BE2C (cell line): ENCODE measurements at regions not wholly inside any gene's neighbourhood (a gene's known extent, or its start where the extent isn't known, plus 50 kb on each side); places are given as distances from the start of the nearest gene placed in this dataset.
A peak's percentile ranks its signal among the peaks of the same experiment; 100 is the strongest.
"Not testable (repeated sequence)": the region's sequence is repeated elsewhere in the genome, so short reads cannot be mapped to it uniquely, and the experiment has no call there.

ENCODE experiments used
- DNase-seq: peaks from one replicate; pipeline ENCODE4 v3.0.0-alpha.2; 2020
- H3K27me3 ChIP-seq: fragments of 250-450 bp; sonication (Bioruptor Pico); 2 replicates; pipeline ENCODE4 v1.5.1; 2020; ENCODE audit warnings: mild to moderate bottlenecking
- H3K36me3 ChIP-seq: fragments of 250-450 bp; sonication (Bioruptor Pico); 2 replicates; pipeline ENCODE4 v1.5.1; 2020; ENCODE audit warnings: mild to moderate bottlenecking
- H3K4me1 ChIP-seq: fragments of 250-450 bp; sonication (Bioruptor Pico); 2 replicates; pipeline ENCODE4 v1.5.1; 2020
- H3K4me3 ChIP-seq: 2 replicates; pipeline ENCODE4 v1.5.1; 2011; ENCODE audit warnings: low read depth, low read length
- H3K9me3 ChIP-seq: fragments of 250-450 bp; sonication (Bioruptor Pico); 2 replicates; pipeline ENCODE4 v1.5.1; 2020
- TF ChIP-seq, protein P1 (sequence below): IDR thresholded peaks from 2 replicates; pipeline ENCODE4 v1.5.1; 2012; ENCODE audit warnings: mild to moderate bottlenecking, low read depth, low read length

DNA sequence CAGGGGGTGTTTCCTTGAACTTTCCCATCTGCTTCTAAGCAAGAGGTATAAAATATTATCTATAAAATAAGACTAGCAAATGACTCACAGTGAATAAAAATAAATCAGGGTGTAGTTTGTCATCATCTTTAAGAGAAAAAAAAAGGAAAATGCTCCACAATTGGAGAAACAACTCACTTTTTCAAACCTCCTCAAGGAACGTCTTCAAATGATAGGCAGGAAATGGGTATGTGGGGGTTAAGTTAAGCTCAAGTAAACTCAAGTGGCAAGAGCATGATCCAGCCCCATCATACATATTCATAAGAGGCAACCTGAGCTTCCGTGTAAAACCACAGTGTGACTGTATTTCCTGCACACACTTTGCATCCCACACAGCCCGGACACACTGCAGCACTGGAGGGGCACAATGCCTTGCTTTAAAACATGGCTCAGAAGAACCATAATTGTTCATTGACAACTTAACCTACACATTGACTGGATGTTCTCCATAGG, 58.5 kb upstream of the CEP85L start:
- Histone ChIP-seq H3K36me3 (no peaks in the 10 kb centered on the region), H3K4me3 (peak overlapping the region; percentile 50; the same call in 1 of the 2 replicates), H3K9me3 (no peaks in the 10 kb centered on the region), H3K4me1 (peaks cover 28% of the 10 kb centered on the region), H3K27me3 (no peaks in the 10 kb centered on the region)
- TF ChIP-seq, protein P1, sequence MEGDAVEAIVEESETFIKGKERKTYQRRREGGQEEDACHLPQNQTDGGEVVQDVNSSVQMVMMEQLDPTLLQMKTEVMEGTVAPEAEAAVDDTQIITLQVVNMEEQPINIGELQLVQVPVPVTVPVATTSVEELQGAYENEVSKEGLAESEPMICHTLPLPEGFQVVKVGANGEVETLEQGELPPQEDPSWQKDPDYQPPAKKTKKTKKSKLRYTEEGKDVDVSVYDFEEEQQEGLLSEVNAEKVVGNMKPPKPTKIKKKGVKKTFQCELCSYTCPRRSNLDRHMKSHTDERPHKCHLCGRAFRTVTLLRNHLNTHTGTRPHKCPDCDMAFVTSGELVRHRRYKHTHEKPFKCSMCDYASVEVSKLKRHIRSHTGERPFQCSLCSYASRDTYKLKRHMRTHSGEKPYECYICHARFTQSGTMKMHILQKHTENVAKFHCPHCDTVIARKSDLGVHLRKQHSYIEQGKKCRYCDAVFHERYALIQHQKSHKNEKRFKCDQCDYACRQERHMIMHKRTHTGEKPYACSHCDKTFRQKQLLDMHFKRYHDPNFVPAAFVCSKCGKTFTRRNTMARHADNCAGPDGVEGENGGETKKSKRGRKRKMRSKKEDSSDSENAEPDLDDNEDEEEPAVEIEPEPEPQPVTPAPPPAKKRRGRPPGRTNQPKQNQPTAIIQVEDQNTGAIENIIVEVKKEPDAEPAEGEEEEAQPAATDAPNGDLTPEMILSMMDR = no peak
- DNase-seq = no peak

DNA sequence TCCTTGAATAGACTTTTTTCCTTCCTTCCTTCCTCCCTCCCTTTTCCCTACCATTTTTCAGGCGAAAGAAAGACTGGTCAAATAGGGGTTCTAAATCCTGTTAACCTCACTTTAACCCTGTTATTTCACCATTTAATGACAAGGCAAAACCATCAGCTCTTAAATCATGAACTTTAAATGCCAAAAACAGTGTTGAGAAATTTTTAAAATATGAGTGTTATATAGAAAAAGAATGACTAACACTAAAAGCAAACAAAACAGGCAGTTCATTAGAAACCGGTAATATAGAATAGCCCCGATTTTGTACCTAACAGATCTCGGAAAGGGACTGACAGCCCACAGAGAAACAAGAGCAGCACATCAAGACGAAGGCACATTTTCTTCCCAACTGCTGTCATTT, 57.4 kb upstream of the CEP85L start:
- no peaks in the 10 kb centered on the region for H3K36me3 ChIP-seq
- peaks cover 29% of the 10 kb centered on the region for H3K4me1 ChIP-seq
- H3K27me3 ChIP-seq = no peaks in the 10 kb centered on the region
- DNase-seq = no peak
- H3K4me3 ChIP-seq = peak overlapping the region; percentile 50
- no peaks in the 10 kb centered on the region for H3K9me3 ChIP-seq
- TF ChIP-seq, protein P1 = no peak

DNA sequence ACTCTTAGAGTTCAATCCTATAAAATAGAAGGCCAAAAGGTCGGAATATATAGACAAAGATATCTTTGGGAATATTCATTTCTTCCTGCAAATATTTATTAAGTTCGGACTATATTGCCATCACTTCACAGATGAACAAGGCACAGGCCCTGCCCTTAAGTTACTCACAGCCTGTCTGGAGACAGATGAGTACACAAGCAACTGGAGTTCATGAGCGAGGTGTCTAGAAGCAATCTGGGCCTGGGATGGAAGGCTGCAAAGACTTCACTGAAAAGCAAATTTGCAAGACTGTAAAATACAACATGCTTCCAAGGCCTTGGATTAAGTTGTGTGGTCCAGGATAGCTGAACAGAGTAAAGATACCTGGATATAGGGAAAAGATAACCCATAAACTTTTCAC, 56.7 kb upstream of the CEP85L start:
- Histone ChIP-seq H3K36me3 (no peaks in the 10 kb centered on the region), H3K4me3 (no peak overlapping the region), H3K9me3 (no peaks in the 10 kb centered on the region), H3K4me1 (peaks cover 29% of the 10 kb centered on the region), H3K27me3 (no peaks in the 10 kb centered on the region)
- DNase-seq = no peak
- TF ChIP-seq, protein P1 = no peak

DNA sequence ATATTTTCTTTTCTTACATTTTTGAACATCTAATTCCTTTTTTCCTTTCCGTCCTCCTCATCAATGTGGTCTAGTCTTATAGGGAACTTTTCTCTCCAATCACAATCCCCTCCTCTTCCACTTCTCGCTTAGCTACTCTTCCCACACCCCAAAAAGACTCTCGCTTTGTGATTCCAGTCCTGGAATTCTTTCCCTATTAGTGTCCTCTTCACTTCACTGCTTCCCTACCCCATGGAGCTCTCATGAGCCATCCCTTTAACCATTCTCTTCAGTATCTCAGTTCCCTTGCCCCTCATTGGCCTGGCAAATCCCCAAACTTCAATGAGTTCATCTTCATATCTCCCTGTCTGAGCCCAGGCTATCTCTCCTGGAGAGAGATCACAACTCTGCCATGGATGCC, 55.3 kb upstream of the CEP85L start:
- Histone ChIP-seq H3K36me3 (no peaks in the 10 kb centered on the region), H3K4me3 (no peak overlapping the region), H3K9me3 (no peaks in the 10 kb centered on the region), H3K27me3 (no peaks in the 10 kb centered on the region), H3K4me1 (peaks cover 29% of the 10 kb centered on the region)
- TF ChIP-seq, protein P1 = no peak
- DNase-seq = no peak

DNA sequence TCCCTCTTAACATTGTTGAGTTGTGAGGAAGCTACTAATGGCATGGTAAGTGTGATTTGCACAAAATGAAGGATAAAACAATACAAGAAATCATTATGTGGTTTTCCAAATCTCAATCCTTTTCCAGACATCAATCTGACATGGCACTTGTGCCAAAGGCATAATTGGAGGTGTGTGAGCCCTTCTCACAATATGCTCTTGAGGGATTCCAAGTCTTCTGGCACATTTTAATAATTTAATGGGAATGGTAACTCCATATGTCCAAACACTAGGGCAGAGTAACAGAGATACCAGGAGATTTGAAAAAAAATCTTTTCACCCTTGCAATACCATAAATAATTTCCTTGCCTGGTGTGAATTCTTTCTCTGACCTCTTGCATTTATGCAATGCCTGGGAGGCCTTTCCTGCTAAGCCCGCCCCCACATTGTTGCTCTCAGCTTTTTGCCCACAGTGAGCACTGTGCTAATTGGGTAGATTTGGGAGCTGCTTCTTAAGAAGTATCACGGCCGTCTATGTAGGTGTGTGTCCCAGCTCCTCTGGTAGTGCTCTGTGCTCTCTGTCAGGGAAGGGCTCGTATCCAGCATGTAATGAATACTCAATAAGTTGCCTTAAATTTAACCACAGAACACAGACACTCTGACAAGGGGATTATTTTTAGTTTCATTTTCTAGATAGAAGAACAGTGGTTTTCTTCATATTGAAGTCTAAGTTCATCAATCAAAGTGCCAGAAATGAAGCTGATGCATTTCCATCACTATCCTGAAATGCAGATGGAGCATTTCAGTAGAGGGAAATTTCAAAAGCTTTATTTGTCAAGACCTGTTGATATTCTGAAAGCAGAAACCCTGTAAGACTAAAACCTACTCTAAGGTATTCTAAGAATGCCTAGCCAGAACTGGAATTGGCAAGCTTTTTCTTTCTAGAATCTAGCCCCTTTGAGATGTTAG, 54.4 kb upstream of the CEP85L start:
- DNase-seq = no peak
- Histone ChIP-seq H3K9me3 (no peaks in the 10 kb centered on the region), H3K4me3 (no peak overlapping the region), H3K27me3 (no peaks in the 10 kb centered on the region), H3K36me3 (no peaks in the 10 kb centered on the region), H3K4me1 (peaks cover 27% of the 10 kb centered on the region)
- TF ChIP-seq, protein P1 = no peak

DNA sequence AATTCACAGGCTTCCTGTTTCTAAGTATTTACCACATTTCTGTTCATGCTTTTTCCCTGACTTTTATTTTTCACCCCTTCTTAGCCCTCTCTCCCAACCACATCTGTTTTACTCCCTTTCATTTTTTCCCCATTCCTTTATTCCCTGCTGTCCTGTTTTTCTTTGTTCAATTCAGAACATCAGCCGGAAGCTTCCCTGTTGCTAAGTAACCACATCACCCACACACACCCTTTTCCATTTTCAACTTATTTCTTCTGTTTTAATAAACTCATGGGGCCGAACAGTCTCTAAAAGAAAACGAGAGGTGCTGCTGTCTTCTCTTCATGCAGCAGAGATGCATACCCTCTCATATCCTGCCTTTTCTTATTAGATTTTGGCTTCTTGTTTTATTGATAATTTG, 53.5 kb upstream of the CEP85L start:
- peaks cover 22% of the 10 kb centered on the region for H3K4me1 ChIP-seq

DNA sequence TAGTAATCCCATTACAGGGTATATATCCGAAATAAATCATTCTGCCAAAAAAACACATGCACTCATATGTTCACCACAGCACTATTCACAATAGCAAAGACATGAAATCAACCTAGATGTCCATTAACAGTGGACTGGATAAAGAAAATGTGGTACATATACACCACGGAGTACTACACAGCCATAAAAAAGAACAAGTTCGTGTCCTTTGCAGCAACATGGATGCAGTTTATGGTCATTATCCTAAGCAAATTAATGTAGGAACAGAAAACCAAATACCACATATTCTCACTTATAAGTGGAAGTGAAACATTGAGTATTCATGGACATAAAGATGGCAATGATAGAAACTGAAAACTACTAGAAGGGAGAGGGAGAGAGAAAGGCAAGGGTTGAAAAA, 49.9 kb upstream of the CEP85L start:
- H3K4me1 ChIP-seq = peaks cover 18% of the 10 kb centered on the region
- not testable (repeated sequence) for H3K27me3 ChIP-seq, H3K4me3 ChIP-seq, H3K9me3 ChIP-seq, H3K36me3 ChIP-seq, DNase-seq

More for the DNA sequence above, 53.5 kb upstream of the CEP85L start:
- no peaks in the 10 kb centered on the region for H3K27me3 ChIP-seq
- H3K4me3 ChIP-seq = no peak overlapping the region
- no peaks in the 10 kb centered on the region for H3K9me3 ChIP-seq
- no peak for DNase-seq
- TF ChIP-seq, protein P1 = no peak
- no peaks in the 10 kb centered on the region for H3K36me3 ChIP-seq
